ENCODE measurements at regions not wholly inside any gene's neighbourhood (a gene's known extent, or its start where the extent isn't known, plus 50 kb on each side); places are given as distances from the start of the nearest gene placed in this dataset.

GRCh38 chr10:34868589-34868988 lies 53.5 kb upstream of the PARD3 start:
- Histone ChIP-seq H3K4me3 (ENCODE audit: low read length in 2 of 2) (no peak overlapping the region), H3K4me1 (ENCODE audit: control insufficient read depth, insufficient read depth, low read length) (no peaks in the 10 kb centered on the region), H3K36me3 (ENCODE audit: control insufficient read depth in 2 of 2, insufficient read depth in 2 of 2, low read length in 2 of 2) (no peaks in the 10 kb centered on the region), H3K27me3 (ENCODE audit: control insufficient read depth in 1 of 2, insufficient read depth in 2 of 2, low read length in 2 of 2) (no peaks in the 10 kb centered on the region), H3K27ac (ENCODE audit: low read length) (no peak overlapping the region), H3K9ac (ENCODE audit: low read length in 2 of 2) (no peak overlapping the region), H3K9me3 (ENCODE audit: control insufficient read depth in 2 of 2, low read length in 2 of 2) (no peaks in the 10 kb centered on the region)

- H3K27me3 ChIP-seq (ENCODE audit: control insufficient read depth in 1 of 2, insufficient read depth in 2 of 2, low read length in 2 of 2) = no peaks in the 10 kb centered on the region
- H3K9me3 ChIP-seq (ENCODE audit: control insufficient read depth in 2 of 2, low read length in 2 of 2) = no peaks in the 10 kb centered on the region
- H3K9ac ChIP-seq (ENCODE audit: low read length in 2 of 2) = no peak overlapping the region
- no peak overlapping the region for H3K4me3 ChIP-seq (ENCODE audit: low read length in 2 of 2)
- H3K36me3 ChIP-seq (ENCODE audit: control insufficient read depth in 2 of 2, insufficient read depth in 2 of 2, low read length in 2 of 2) = no peaks in the 10 kb centered on the region
- no peak overlapping the region for H3K27ac ChIP-seq (ENCODE audit: low read length)
- H3K4me1 ChIP-seq (ENCODE audit: control insufficient read depth, insufficient read depth, low read length) = no peaks in the 10 kb centered on the region
These were observed 51.8 kb upstream of the PARD3 start for GRCh38 chr10:34866848-34867247.

Data from stomach smooth muscle (tissue), 2 donors.